Activated CD8-positive, alpha-beta T cell treated with anti-CD3 and anti-CD28 coated beads for 36 hours (primary cell): ENCODE measurements at regions not wholly inside any gene's neighbourhood (a gene's known extent, or its start where the extent isn't known, plus 50 kb on each side); places are given as distances from the start of the nearest gene placed in this dataset.

Source experiments
- ATAC-seq: fragments of 200-7000 bp; cut with Tn5 transposase; one replicate; pipeline ENCODE4 v1.10.0; 2021; ENCODE audit warnings: mild to moderate bottlenecking, moderate library complexity
- CTCF ChIA-PET: fragments of 350-600 bp; sonication (Branson Sonifier 250); formaldehyde crosslinking; loops from one replicate; lab custom pipeline; 2021; ENCODE audit warnings: antibody characterized with exemption; lab: Charles Lee
- POLR2A ChIA-PET: fragments of 350-600 bp; sonication (Branson Sonifier 250); formaldehyde crosslinking; loops from one replicate; lab custom pipeline; 2021; ENCODE audit warnings: antibody characterized with exemption; lab: Charles Lee
- DNase-seq: peaks from one replicate; pipeline ENCODE4 v3.0.0-alpha.2; 2020
- H3K27ac Mint-ChIP-seq: one replicate; pipeline ENCODE4 v1.8.0; 2021; ENCODE audit warnings: mild to moderate bottlenecking, mixed read lengths
- H3K27me3 Mint-ChIP-seq: one replicate; pipeline ENCODE4 v1.8.0; 2021; ENCODE audit warnings: mixed read lengths
- H3K36me3 Mint-ChIP-seq: one replicate; pipeline ENCODE4 v1.8.0; 2021; ENCODE audit warnings: low read depth, mixed read lengths
- H3K4me1 Mint-ChIP-seq: one replicate; pipeline ENCODE4 v1.8.0; 2021; ENCODE audit warnings: low read depth, mixed read lengths
- H3K4me3 Mint-ChIP-seq: one replicate; pipeline ENCODE4 v1.8.0; 2021; ENCODE audit warnings: mild to moderate bottlenecking, moderate library complexity, mixed read lengths
- H3K9me3 Mint-ChIP-seq: one replicate; pipeline ENCODE4 v1.8.0; 2021; ENCODE audit warnings: mixed read lengths
- CTCF ChIP-seq: fragments of 200-600 bp; IDR thresholded peaks from one replicate; pipeline ENCODE4 v1.8.0; 2022; ENCODE audit warnings: antibody characterized with exemption, mild to moderate bottlenecking
- intact Hi-C: fragments of 100-400 bp; cut with micrococcal nuclease; formaldehyde crosslinking; loops from one replicate; pipeline ENCODE4 v1.10.0; 2022

DNA sequence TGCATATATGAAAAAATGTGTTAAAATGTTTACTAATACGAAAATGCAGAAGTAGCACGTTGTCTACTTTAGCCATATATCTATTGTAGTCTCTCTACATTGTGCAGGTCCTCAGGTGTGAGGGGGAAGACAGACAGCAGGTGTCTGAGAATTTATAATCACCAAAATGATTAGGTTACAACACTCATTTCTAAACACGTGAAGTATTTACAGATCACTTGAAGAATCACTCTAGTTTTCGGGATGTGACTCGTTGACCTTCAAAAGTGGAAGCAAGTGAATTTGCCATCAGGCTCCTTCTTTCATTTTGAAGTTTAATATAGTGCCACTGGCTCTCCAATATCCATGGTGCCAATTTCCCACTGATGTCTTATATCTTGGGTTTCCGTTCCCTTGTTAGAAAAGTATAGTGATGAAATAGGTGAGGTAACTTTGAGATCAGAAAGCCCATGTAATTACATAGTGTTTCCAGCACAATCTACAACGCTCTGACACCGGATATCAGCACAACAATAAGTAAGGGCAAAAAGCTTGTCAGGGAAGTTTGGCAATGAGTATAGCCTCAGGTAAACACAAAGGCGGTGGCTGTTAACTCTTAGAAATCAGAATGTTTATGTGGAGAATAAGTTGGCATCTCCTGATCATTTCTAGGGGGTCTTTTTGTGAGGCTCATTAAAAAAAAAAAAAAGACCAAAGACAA is 57.5 kb upstream of the SP4 start:
- Mint-ChIP-seq H3K9me3 (peaks cover 5% of the 10 kb centered on the region), H3K27me3 (no peaks in the 10 kb centered on the region), H3K27ac (no peak overlapping the region), H3K4me3 (no peak overlapping the region), H3K4me1 (peaks cover 27% of the 10 kb centered on the region), H3K36me3 (no peaks in the 10 kb centered on the region)
- ChIA-PET CTCF (no interaction called here), POLR2A (no interaction called here)
- ATAC-seq (peak; percentile 64), DNase-seq (peak; percentile 14)
- intact Hi-C loops = loop anchor here (5.0 kb wide), 1 partner anchor 33 kb away; no protein-coding TSS in a partner anchor
- TF ChIP-seq CTCF = no peak

- ChIA-PET CTCF (no interaction called here), POLR2A (no interaction called here)
- Mint-ChIP-seq H3K36me3 (no peaks in the 10 kb centered on the region), H3K4me3 (no peak overlapping the region), H3K4me1 (peaks cover 18% of the 10 kb centered on the region), H3K27ac (no peak overlapping the region), H3K27me3 (no peaks in the 10 kb centered on the region), H3K9me3 (peaks cover 3% of the 10 kb centered on the region)
- no peak for TF ChIP-seq CTCF
- intact Hi-C loops = loop anchor here (5.0 kb wide), 1 partner anchor 34 kb away; no protein-coding TSS in a partner anchor
- ATAC-seq (no peak), DNase-seq (no peak)
Observed at GRCh38 chr7:21371360-21371759, 56.5 kb upstream of the SP4 start.

DNA sequence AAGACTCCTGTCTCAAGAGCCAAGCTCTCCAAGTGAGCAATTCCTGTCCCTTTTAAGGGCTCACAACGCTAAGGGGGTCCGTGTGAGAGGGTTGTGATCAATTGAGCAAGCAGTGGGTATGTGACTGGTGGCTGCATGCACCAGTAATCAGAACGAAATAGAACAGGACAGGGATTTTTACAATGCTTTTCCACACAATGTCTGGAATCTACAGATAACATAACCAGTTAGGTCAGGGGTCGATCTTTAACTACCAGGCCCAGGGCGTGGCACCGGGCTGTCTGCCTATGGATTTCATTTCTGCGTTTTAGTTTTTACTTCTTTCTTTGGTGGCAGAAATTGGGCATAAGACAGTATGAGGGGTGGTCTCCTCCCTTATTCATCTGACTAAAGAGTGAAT is 54.9 kb upstream of the SP4 start:
- POLR2A ChIA-PET = no interaction called here
- H3K27me3 Mint-ChIP-seq = no peaks in the 10 kb centered on the region
- no peak overlapping the region for H3K4me3 Mint-ChIP-seq
- ATAC-seq = no peak
- CTCF ChIA-PET = no interaction called here
- H3K4me1 Mint-ChIP-seq = peaks cover 8% of the 10 kb centered on the region
- peaks cover 15% of the 10 kb centered on the region for H3K9me3 Mint-ChIP-seq
- no peak overlapping the region for H3K27ac Mint-ChIP-seq
- intact Hi-C loops = loop anchor here (5.0 kb wide), 1 partner anchor 36 kb away; no protein-coding TSS in a partner anchor
- no peak for TF ChIP-seq CTCF
- DNase-seq = no peak
- H3K36me3 Mint-ChIP-seq = peaks cover 6% of the 10 kb centered on the region

DNA sequence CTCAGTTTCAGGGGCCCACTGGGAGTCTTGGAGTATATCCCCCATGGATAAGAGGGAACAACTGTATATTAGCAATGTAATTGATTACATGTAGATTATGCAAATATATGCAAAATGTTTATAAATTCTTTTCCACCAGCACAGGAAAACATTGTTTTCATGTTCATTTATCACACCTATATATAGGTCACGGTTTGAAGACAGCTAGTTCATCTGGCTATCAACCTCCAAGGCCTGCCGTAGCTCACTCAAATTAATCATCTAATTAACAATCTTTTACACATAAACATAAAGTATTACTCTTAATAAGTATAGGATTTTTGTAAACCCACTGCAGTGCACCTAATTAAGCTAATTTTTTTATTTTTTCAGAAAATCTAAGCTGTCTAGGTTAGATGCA is 53.7 kb upstream of the SP4 start:
- CTCF ChIA-PET = interaction anchor here (1.1 kb wide), 1 partner anchor 11 kb away, joined by 5 read pairs; no protein-coding TSS in a partner anchor
- H3K4me1 Mint-ChIP-seq = peaks cover 8% of the 10 kb centered on the region
- no peak overlapping the region for H3K4me3 Mint-ChIP-seq
- no peak for TF ChIP-seq CTCF
- ATAC-seq (no peak), DNase-seq (no peak)
- POLR2A ChIA-PET = no interaction called here
- intact Hi-C loops = loop anchor here (5.0 kb wide), 1 partner anchor 37 kb away; no protein-coding TSS in a partner anchor
- H3K27me3 Mint-ChIP-seq = no peaks in the 10 kb centered on the region
- H3K9me3 Mint-ChIP-seq = peaks cover 15% of the 10 kb centered on the region
- no peak overlapping the region for H3K27ac Mint-ChIP-seq
- peaks cover 6% of the 10 kb centered on the region for H3K36me3 Mint-ChIP-seq

- ChIA-PET CTCF (no interaction called here), POLR2A (no interaction called here)
- H3K36me3 Mint-ChIP-seq = peaks cover 6% of the 10 kb centered on the region
- no peak for TF ChIP-seq CTCF
- ATAC-seq (no peak), DNase-seq (no peak)
- H3K4me1 Mint-ChIP-seq = peaks cover 3% of the 10 kb centered on the region
- H3K27me3 Mint-ChIP-seq = no peaks in the 10 kb centered on the region
- H3K4me3 Mint-ChIP-seq = no peak overlapping the region
- intact Hi-C loops = no loop called here
- peaks cover 15% of the 10 kb centered on the region for H3K9me3 Mint-ChIP-seq
- no peak overlapping the region for H3K27ac Mint-ChIP-seq
Observed at GRCh38 chr7:21377545-21377944, 50.3 kb upstream of the SP4 start.
